HG03521 (cell line): ENCODE measurements at regions not wholly inside any gene's neighbourhood (a gene's known extent, or its start where the extent isn't known, plus 50 kb on each side); places are given as distances from the start of the nearest gene placed in this dataset.

Source experiments
- ATAC-seq: cut with Tn5 transposase; IDR thresholded peaks from one replicate; pipeline ENCODE4 v1.9.1; 2021; ENCODE audit warnings: mild to moderate bottlenecking, moderate library complexity; ENCODE audit not compliant: unreplicated experiment

DNA sequence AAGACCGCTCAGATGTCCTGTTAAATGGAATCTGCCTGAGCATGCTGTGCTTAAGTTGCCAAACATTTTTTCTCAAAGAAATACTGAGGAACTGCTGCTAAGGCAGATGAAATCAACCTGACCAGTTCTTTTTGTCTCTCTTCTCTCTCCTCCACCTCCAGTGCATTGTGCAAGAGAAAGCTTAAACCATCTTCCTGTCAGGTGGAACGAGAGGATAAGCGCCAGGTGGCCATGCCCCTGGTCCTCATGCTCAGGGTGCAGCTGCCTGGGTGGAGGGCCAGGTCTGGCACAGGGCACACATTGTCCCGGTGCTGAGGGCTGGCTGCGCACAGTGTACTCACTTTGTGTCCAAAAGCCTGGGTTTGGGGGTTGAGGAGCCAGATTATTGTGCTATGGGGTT lies 176.2 kb upstream of the TP63 start:
- ATAC-seq: no peak

DNA sequence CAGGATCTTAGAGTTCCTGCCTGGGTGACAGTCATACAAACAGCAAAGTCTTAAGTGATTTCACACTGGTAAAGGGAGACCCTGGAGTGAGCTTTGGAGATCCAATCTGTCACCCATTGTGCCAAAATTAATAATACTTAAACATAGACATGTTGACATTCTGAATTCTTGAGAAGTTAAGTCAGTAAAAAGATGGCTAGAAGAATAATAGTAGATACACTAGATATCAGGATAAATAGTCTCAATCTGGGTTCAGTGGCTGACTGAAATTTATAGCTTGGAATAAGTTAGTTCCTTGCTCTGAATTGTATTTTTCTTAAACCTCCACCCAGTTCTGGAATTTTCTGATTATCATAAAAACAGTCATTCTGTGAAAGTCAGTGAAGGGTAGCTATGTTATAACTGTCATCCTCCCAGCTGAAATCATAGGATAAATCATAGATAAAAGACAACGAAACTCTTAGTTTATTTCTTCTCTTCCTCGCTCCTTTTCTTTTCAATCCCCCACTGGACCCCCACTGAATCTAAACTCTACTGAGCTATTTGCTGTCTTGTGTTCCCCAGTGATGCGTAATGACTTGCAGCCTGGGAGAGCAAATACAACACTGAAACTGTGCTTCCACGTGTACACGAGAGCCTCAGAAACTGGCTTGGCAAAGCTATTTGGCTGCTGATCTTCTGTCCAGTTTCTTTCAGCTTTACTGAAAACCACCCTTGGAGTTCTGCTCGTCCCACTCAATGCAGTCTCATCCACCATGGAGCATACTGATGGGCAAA lies 175.4 kb upstream of the TP63 start:
- no peak for ATAC-seq

DNA sequence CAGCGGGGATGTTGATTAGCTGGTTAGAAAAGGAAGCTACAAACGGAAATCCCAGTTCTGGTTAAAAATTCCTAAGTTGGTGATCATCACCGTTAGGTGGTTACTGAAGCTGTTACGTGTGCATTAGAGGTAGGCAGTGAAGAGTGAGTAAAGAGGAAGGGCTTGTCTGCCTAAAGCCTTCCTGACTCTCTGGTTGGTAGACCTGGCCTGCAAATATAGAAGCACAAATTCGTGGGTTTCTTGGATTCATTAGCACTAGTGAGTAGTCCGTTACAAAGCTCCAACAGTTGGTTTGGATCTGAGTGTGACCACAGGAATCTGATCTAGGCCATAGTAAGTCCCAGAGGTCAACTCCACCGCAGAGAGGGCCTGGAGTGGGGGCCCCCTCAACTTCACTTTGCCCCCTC lies 174.0 kb upstream of the TP63 start:
- no peak for ATAC-seq

DNA sequence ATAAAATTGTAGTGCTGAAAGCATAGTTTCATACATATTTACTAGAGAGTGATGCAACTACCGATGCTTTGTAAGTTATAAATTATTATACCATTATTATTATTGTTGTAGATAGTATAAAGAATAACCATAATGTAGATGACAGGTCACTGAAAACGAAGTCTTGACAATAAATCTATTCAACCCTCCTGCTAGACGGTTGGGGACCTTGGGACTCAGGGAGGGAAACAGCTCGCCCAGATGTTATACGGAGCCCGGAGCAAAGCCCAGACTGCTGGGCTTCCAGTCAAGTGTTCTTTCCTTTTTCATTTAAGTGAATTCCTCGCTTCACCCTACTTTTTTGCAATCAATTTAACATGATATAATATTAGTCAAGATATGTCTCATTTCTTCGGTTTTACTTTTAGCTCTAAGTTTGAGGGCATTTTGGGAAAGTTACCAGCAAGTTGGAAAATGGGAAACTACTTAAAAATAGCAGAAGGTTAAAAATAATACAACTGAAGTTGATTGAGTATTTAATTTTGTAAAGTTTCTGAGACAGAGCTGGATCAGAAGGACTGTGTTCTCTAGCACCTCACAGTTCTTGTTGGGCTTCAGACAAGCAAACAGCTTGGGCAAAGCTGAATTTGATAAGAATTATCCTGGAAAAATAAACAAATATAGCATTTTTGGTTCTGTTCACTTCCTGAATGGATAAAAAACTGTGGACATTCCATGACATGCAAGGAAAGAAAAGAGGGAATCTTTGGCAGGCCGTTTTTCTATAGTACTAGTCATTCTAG lies 173.4 kb upstream of the TP63 start:
- no peak for ATAC-seq

DNA sequence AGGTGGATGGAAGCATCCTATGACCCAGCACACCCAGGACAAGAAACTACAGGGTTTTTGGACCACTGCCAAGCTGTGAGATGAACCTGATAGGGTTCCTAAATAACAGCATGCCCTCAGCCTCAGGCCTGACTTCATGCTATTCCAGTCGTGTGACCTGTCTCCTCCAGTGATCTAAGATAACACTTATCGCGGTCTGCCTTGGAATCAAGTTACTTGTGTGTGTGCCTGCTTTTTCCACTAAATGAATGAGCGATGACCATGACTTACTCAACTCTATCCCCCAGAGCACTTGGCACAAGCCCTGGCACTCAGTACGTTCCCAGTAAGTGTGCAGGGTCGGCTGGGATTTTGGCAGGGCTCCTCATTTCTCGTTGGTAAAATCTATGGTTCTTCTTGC lies 172.7 kb upstream of the TP63 start:
- no peak for ATAC-seq

DNA sequence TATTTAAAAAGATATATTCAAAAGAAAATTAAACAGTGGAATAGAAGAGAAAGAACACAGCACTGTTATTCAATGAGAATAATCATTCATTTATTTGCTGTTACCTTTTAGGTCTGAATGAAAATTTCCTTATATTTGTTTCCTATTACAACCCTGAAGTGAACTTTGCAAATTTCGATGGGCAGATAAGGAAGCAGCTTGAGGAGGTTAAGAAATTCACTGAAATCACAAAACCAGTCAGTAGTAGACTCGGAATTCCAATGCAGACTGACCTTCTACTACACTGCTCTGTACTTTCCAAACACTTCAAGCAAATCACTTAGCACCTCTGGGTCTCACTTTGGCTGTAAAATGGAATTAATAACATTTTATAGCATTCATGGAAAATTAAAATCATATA lies 172.0 kb upstream of the TP63 start:
- no peak for ATAC-seq

DNA sequence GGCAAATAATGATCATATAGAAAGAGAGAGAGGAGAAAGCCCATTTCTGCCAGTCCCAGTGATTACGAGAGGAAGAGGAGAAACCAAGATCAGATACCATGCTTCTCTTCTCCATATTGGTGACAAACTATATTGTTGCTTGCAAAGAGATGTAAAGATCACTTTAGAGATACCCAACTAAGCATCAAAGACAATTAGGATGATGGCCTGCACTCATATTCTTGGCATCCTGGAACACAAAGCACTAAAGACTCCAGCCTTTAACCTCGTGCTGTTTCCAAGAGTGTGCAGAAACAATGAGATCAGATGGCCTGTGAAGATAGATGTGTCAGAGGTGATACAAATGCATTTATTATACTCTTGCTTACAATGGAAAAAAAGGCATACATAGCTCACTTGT lies 170.7 kb upstream of the TP63 start:
- no peak for ATAC-seq

DNA sequence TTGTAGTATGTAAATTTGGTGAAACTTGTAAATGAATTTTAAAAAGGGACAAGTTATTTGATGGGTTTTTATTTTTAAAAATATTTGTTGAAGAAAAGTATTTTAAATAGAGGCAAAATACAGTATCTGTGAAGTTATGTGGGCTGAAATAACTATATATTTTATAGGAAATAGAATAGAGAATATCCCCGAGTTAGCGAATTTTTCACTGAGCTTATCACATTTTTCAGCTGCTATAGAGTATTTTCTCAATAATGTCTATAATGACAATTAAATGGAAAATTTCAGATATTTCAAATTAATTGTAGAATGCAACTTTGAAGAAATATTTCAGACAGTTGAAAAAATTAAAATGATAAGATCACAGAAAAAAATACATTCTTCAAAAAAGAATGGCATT lies 166.4 kb upstream of the TP63 start:
- no peak for ATAC-seq

DNA sequence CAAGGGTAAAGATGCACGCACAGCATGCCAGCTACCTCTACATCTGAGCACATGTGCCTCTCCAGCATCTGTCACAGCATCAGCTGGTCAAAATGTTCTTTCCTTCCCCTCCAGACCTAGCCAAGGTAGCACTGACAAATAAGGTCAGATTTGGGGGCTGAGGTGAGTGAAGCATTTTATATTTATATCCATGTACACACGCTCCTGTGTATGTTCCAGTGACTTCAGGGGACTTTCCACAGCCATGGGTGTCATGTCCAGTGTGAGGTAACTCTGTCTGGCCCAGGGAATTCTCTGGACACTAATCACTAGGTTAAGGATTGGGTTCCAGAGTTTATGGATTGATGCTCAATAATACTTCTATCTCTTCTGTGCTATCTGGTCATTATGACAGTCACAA lies 165.2 kb upstream of the TP63 start:
- no peak for ATAC-seq

DNA sequence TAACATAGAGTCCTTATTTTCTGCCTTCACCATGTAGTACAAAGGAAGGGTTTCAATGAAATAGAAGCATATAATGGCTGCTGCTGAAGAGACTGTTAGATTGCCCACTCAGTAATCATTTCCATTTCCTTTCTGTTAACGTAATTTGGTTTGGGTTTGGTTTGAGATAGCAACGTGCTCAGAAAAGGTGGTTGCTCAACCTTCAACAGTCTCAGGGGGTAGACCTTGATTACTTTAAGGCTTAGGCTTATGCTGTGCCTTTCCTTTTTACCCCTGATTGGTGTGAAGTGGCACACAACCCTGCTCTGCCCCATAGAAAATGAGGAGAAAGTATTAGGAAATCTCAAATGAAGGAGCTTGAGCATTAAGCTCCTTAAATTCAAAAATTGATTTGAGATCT lies 163.7 kb upstream of the TP63 start:
- ATAC-seq: no peak

DNA sequence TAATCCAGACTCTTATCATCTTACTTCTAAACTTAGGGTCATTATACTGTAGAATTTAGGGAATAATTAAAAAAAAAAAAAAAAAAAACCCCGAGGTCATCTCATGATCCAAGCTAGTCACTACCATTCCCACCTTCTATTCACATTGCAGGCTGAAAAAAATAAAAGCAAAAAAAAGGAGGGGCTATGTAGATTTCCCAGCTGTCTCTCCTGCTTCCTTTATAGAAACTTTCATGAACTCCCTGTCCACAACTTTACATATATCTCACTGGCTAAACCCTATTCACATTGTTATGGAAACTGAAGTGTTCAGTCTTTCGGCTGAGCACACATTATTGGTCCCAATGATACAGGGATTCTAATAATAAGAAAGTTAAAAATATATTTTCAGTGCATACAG lies 156.2 kb upstream of the TP63 start:
- ATAC-seq: no peak

DNA sequence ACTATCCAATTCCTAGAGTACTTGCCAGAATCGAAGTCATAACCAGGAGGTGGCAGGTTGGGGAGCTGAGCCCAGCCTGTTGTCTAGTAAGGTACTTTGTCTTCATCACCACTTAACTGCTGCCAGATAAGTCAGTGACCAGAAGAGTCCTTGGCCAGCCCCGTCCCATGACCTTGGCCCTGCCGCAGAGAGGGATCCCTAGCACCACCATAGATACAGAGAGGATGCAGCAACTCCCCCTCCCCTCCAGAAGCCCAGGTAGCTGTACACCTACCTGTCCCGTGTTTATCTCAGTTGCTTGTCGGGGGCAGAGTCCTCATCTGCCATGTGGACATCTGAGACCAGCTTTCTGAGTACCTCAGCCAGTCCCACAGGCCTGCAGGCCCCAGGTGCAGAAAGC lies 153.6 kb upstream of the TP63 start:
- ATAC-seq: no peak

DNA sequence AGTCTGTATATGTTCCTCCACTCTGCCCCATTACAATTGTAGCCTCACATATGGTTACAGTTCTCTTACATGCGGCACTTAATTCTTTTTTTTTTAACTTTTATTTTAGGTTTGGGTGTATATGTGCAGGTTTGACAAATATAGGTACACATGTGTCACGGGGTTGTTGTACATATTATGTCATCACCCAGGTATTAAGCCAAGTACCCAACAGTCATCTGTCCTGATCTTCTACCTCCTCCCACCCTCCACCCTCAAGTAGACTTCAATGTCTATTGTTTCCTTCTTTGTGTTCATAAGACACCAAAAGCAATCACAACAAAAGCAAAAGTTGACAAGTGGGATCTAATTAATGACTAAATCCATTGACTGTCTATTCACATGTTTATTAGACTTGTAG lies 144.6 kb upstream of the TP63 start:
- ATAC-seq: no peak

DNA sequence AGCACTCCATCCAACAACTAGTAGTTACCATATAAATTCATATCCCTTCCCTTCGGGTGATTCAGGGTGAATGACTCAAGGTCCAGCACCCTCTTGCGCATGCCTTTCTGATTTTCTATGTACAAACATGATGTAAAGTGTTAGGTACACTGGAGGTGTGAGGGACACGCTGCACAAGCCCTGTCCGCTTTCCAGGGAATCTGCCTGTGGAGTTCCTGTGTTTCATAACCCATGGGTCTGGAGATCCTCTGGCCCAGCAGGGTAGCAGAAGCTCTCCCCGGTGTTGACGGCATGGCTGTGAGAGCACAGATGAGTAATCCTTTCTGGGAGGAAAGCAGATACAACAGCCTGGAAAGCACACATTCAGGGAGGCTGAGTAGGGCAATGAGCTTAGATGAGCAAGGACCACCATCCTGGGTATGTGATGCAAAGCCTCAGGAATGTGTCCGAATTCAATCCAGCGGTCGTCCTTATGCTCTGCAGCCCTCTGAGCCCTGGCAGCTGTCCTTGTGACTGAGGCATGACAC lies 142.9 kb upstream of the TP63 start:
- no peak for ATAC-seq

DNA sequence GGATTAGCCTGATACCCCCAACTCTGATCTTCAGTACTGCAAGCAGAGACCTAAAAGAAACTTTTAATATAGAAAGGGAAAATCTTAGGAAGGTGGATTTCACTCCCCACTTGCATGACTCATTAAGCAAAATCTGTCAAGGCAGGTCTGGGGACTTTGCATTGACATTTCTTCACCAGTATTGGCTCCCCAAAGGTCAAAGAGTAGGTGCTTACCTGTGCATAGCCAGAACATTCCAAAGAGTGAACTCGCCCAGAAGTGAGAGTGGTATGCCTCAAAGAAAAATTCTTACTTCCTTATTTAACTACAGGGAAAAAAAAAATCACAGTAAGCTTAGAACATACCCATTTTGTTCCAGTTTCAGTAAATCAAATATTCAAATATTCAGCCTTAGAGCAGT lies 140.9 kb upstream of the TP63 start:
- no peak for ATAC-seq

DNA sequence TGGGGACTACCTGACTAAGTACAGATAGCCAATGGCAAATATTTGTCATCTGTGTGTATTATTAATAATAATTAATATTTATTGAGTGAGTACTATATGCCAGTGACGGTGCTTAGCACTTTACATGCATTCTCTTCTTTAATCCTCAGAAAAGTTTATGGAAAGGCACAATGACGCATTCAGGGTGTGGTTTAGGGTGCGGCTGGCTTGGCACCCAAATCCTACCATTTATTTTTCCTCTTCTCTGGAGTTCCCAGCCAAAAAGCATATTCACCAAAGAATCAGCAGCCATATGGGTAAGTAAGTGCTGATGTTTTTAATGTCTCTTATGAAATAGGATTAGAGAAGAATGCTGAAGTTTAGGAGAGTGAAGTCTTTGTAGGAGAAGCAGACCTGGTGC lies 140.4 kb upstream of the TP63 start:
- no peak for ATAC-seq

DNA sequence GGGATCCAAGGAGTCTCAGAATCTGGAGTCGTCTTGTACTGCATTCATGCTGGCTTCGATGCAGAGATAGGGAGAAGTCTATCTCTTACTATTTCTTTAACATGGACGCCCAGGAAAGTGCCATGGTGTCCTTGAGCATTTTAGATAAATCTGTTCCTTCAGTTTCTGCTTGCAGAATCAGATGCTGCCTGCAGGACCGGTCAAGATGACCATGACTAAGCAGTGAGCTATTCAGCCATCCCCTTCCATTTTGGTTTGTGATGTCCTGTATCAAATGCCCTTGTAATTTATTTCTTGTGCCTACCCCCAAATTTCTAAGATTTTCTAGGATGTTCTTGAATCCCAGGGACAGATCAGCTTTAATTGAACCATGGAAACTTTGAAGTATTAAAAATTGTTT lies 139.4 kb upstream of the TP63 start:
- ATAC-seq: no peak

DNA sequence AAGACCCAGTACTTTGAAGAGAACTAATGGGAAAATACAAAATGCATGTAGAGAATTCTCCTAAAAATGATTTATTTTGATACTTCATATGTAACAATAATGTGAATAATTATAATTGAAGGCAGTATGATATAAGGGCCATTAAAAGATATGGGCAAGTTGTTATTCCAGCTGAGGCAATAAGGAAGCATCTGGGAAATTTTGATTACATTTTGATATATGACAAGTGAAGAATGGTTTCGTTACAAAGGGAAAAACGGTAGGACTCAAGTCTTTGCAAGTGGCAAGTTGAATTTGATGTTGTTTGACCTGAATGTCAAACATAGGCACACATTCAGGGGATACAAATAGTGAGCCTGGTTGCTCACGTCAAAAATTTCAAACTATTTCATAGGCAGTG lies 137.9 kb upstream of the TP63 start:
- ATAC-seq: no peak

DNA sequence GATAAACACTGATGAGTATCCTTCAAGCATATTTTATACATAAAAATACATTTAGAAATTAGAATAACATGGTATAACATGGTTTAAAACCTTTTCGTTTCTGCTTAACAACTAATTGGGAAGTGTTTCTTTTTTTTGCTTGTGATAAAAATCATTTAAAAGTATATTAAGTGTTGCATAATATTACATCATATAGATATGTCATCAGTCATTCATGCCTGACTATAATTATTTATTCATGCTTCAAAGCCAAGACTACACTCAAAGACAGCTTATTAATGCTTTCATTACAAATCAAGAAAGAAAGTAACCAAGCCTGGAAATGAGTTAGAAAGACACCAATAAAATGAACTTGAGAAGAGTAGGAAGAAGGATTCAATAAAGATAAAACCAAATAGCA lies 136.6 kb upstream of the TP63 start:
- no peak for ATAC-seq

DNA sequence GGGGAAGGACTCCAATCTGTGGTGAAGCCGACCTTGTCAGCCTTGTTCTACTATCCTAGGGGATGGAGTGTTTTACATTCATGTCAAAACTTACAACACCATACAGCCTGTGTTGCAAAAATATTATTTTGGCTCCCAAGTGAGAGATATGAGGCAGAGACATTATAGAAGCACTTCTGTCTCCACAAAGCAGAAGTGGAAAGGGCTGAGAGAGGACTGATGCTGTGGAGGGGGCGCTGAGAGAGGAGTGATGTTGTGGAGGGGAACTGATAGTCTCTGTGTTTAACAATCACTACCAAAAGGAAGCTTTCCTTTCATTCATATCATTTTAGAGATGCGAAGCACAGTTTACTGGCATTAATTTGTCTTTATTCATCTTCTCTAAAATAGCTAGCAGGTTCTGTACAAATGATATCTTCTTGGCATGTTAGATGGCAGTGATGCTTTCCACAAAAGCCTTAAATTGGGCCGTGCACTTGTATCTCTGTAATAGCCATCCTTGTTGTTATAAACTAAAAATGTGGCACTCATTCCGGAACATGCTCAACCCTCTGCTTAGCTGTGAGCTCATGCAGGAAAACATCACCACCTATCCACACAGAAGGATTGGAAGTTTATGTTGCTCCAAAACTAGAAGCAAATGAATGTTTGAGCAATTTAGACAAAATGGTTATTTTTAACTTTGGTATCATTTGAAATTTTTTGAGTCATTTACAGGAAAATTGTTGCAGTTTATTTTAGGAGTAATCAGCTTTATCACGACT lies 134.6 kb upstream of the TP63 start:
- ATAC-seq: no peak

DNA sequence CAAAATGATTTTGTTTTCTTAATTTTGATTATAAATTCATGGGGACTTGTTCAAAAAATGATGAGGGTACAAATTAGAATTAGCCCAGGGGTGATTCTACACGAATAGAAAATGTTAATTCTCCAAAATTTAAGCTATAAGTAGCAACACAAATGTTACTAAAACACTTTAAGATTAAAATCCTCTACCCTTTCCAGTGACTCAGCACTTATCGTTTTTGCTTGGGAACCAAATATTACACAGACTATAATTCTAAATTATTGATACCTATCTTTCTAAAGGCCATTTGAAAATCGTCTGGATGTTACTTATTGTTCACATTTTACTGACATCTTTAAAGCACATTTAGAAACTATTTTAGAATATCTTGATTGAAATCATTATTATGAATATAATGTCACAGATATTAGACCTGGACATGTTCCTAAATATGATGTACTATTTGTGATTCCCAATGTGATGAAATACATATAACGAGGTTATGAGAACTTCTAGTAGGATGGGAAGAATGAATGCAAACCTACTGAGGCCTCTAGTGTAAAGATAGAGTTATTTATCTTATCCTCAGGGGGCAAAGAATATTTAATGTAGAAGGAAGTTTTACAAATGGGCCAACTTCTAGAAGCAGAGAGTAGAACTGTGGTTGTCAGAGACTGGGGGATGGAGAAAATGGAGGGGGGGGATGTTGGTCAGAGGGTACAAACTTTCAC lies 132.0 kb upstream of the TP63 start:
- ATAC-seq: no peak
